GM12878 (cell line): ENCODE measurements at regions not wholly inside any gene's neighbourhood (a gene's known extent, or its start where the extent isn't known, plus 50 kb on each side); places are given as distances from the start of the nearest gene placed in this dataset.

ENCODE experiments used
- ATAC-seq: fragments of 200-7000 bp; cut with Tn5 transposase; 3 replicates; pipeline ENCODE4 v1.9.1; 2020; ENCODE audit warnings: mild to moderate bottlenecking, moderate library complexity
- BruUV-seq: library from RNA; stranded (reverse); fragments of 400-500 nt; replicated peaks from 2 replicates; lab custom pipeline; 2021; lab: Mats Ljungman, UMichigan
- CTCF ChIA-PET: fragments of 300-600 bp; sonication (Branson Sonifier 250); formaldehyde crosslinking; extraction: SDS; loops from one replicate; lab custom pipeline; 2021; ENCODE audit warnings: inconsistent platforms; lab: Yijun Ruan, JAX
- POLR2A ChIA-PET: fragments of 350-600 bp; formaldehyde crosslinking; extraction: SDS; loops from one replicate; lab custom pipeline; 2021; ENCODE audit warnings: inconsistent platforms; lab: Charles Lee
- RAD21 ChIA-PET: fragments of 300-600 bp; sonication (Branson Sonifier 250); formaldehyde crosslinking; loops from one replicate; lab custom pipeline; 2023; ENCODE audit warnings: antibody characterized with exemption; ENCODE audit not compliant: unreplicated experiment; lab: Charles Lee
- SMC1A ChIA-PET: fragments of 300-600 bp; sonication (Branson Sonifier 250); formaldehyde crosslinking; loops from one replicate; lab custom pipeline; 2023; ENCODE audit not compliant: unreplicated experiment, uncharacterized antibody; lab: Charles Lee
- DNase-seq: peaks from one replicate; pipeline ENCODE4 v3.0.0-alpha.2; 2011; ENCODE audit warnings: low read depth, low spot score
- FAIRE-seq: peaks from 3 replicates; lab custom pipeline; 2011; peaks lifted over from hg19 to GRCh38; lab: Jason Lieb, UNC
- H2AFZ ChIP-seq: 2 replicates; pipeline ENCODE4 v1.6.0; 2011; ENCODE audit warnings: low read depth, low read length, control low read depth; ENCODE audit not compliant: control insufficient read depth
- H3K27ac ChIP-seq: 2 replicates; pipeline ENCODE4 v1.5.1; 2011; ENCODE audit warnings: control low read depth; ENCODE audit not compliant: control insufficient read depth, insufficient read depth
- H3K27me3 ChIP-seq, 2 experiments: replicated peaks in 1 of 2; 2 replicates each; pipeline versions ENCODE4 v1.6.0 to v1.6.1; 2011; ENCODE audit warnings: low read length in 1 of 2; ENCODE audit not compliant: control insufficient read depth in 2 of 2, insufficient read depth in 2 of 2
- H3K36me3 ChIP-seq, 2 experiments: 2 replicates each; pipeline ENCODE4 v1.5.1; 2011; ENCODE audit warnings: low read length in 1 of 2; ENCODE audit not compliant: control insufficient read depth in 2 of 2, insufficient read depth in 2 of 2
- H3K4me1 ChIP-seq: 2 replicates; pipeline ENCODE4 v1.6.1; 2011; ENCODE audit warnings: mild to moderate bottlenecking, low read length, moderate library complexity, mixed read lengths; ENCODE audit not compliant: control insufficient read depth, insufficient read depth
- H3K4me2 ChIP-seq: 2 replicates; pipeline ENCODE4 v1.6.0; 2011; ENCODE audit warnings: control low read depth; ENCODE audit not compliant: control insufficient read depth, insufficient read depth
- H3K4me3 ChIP-seq: fragments of 200-600 bp; sonication (generic); 2 replicates; pipeline ENCODE4 v1.5.1; 2016
- H3K79me2 ChIP-seq: 2 replicates; pipeline ENCODE4 v1.6.0; 2011; ENCODE audit warnings: low read length; ENCODE audit not compliant: control insufficient read depth, insufficient read depth
- H3K9ac ChIP-seq: 2 replicates; pipeline ENCODE4 v1.8.0; 2011; ENCODE audit warnings: low read length, control low read depth, mixed read lengths; ENCODE audit not compliant: control insufficient read depth, insufficient read depth
- H3K9me3 ChIP-seq: replicated peaks from 3 replicates; pipeline ENCODE4 v1.5.1; 2011; ENCODE audit warnings: mild to moderate bottlenecking, low read length; ENCODE audit not compliant: control insufficient read depth, insufficient read depth
- H4K20me1 ChIP-seq: 2 replicates; pipeline ENCODE4 v1.6.0; 2011; ENCODE audit not compliant: control insufficient read depth, insufficient read depth
- CHD4 ChIP-seq: fragments of 200-600 bp; sonication (generic); IDR thresholded peaks from 2 replicates; pipeline ENCODE4 v1.6.1; 2016; ENCODE audit warnings: mild to moderate bottlenecking
- FOS ChIP-seq: IDR thresholded peaks from 3 replicates; pipeline ENCODE4 v1.6.1; 2011; ENCODE audit warnings: borderline replicate concordance; ENCODE audit not compliant: insufficient read length; ENCODE audit errors: extremely low read depth
- HDGF ChIP-seq: fragments of 450-650 bp; IDR thresholded peaks from 2 replicates; pipeline ENCODE4 v1.6.1; 2016; ENCODE audit warnings: antibody characterized with exemption
- IRF3 ChIP-seq: fragments of 450-650 bp; IDR thresholded peaks from 2 replicates; pipeline ENCODE4 v1.6.1; 2014; ENCODE audit warnings: mild to moderate bottlenecking
- KAT2A ChIP-seq: conservative IDR thresholded peaks from 2 replicates; pipeline ENCODE4 v1.6.1; 2011; ENCODE audit warnings: low read depth, low read length; ENCODE audit not compliant: control insufficient read depth
- MEF2B ChIP-seq: fragments of 450-650 bp; IDR thresholded peaks from 2 replicates; pipeline ENCODE4 v1.6.1; 2018; ENCODE audit warnings: mild to moderate bottlenecking, moderate library complexity; ENCODE audit not compliant: partially characterized antibody, poor library complexity, severe bottlenecking
- POLR2A ChIP-seq: IDR thresholded peaks from 2 replicates; pipeline ENCODE4 v1.6.1; 2011; ENCODE audit warnings: low read depth, mild to moderate bottlenecking, low read length
- POLR2AphosphoS2 ChIP-seq: IDR thresholded peaks from 2 replicates; pipeline ENCODE4 v1.6.1; 2011; ENCODE audit warnings: low read depth, mild to moderate bottlenecking, low read length, improper control_type of control experiment, moderate library complexity
- SIN3A ChIP-seq: IDR thresholded peaks from 2 replicates; pipeline ENCODE4 v1.6.1; 2012; ENCODE audit warnings: low read depth, low read length, improper control_type of control experiment
- SREBF2 ChIP-seq: IDR thresholded peaks from 2 replicates; pipeline ENCODE4 v1.6.1; 2012; ENCODE audit warnings: mild to moderate bottlenecking, low read length
- ZNF207 ChIP-seq: fragments of 450-650 bp; IDR thresholded peaks from 2 replicates; pipeline ENCODE4 v1.6.1; 2014; ENCODE audit warnings: antibody characterized with exemption, mild to moderate bottlenecking, borderline replicate concordance
- WGBS: methylation state at CpG from one replicate; pipeline ENCODE4 v1.1.6; 2016; ENCODE audit warnings: low lambda C conversion rate; ENCODE audit not compliant: insufficient replicate concordance, insufficient coverage; ENCODE audit errors: missing lambda C conversion rate; 5-methylcytosine and 5-hydroxymethylcytosine counted together
- in situ Hi-C: fragments of 300-500 bp; cut with MboI; formaldehyde crosslinking; loops from 9 replicates; pipeline ENCODE4 v1.14.3; 2018; ENCODE audit warnings: mixed read lengths
- intact Hi-C: fragments of 100-400 bp; cut with micrococcal nuclease; formaldehyde crosslinking; loops from one replicate; pipeline ENCODE4 v1.14.2; 2022; ENCODE audit not compliant: unreplicated experiment

GRCh38 chr13:110028838-110029621, 242.6 kb upstream of the IRS2 start:
- no peak overlapping the region for H3K27ac ChIP-seq
- BruUV-seq: no TSS peak
- WGBS: 10% methylated on average over 7 of the region's 7 CpGs
- H3K36me3 ChIP-seq: no peaks in the 10 kb centered on the region
- ChIA-PET POLR2A (no interaction called here), RAD21 (no interaction called here), CTCF (no interaction called here), SMC1A (no interaction called here)
- no peaks in the 10 kb centered on the region for H3K4me1 ChIP-seq
- no peaks in the 10 kb centered on the region for H3K27me3 ChIP-seq
- H4K20me1 ChIP-seq: no peaks in the 10 kb centered on the region
- in situ Hi-C loops (no loop called here), intact Hi-C loops (no loop called here)
- FAIRE-seq (no peak), DNase-seq (no peak), ATAC-seq (no peak)
- no peak overlapping the region for H3K4me3 ChIP-seq
- H3K9ac ChIP-seq: no peak overlapping the region
- no peaks in the 10 kb centered on the region for H3K9me3 ChIP-seq
- no peak overlapping the region for H3K4me2 ChIP-seq
- no peak overlapping the region for H2AFZ ChIP-seq
- no peaks in the 10 kb centered on the region for H3K79me2 ChIP-seq
- TF ChIP-seq SIN3A (no peak), POLR2A (no peak), MEF2B (no peak), FOS (no peak), POLR2AphosphoS2 (no peak), ZNF207 (no peak), CHD4 (no peak), IRF3 (no peak), SREBF2 (no peak), HDGF (no peak), KAT2A (no peak)
